ENCODE measurements at regions not wholly inside any gene's neighbourhood (a gene's known extent, or its start where the extent isn't known, plus 50 kb on each side); places are given as distances from the start of the nearest gene placed in this dataset.

- no peak overlapping the region for H2BK12ac ChIP-seq (ENCODE audit: low read depth, low read length)
- H3K79me2 ChIP-seq (ENCODE audit: control insufficient read depth in 1 of 2, insufficient read depth in 2 of 2, low read length in 2 of 2): no peaks in the 10 kb centered on the region
- H2BK20ac ChIP-seq (ENCODE audit: low read length): no peak overlapping the region
- no peak overlapping the region for H3K23ac ChIP-seq (ENCODE audit: insufficient read length)
- H3K4me2 ChIP-seq (ENCODE audit: insufficient read depth in 1 of 2, low read depth in 2 of 2, low read length in 2 of 2): no peak overlapping the region
- H2AFZ ChIP-seq (ENCODE audit: low read length): no peak overlapping the region
- H3K4me3 ChIP-seq (ENCODE audit: extremely low read depth in 1 of 4, insufficient read depth in 2 of 4, low read depth in 3 of 4, low read length in 4 of 4): no peak overlapping the region
- no peak overlapping the region for H2BK15ac ChIP-seq (ENCODE audit: low read length)
- H2BK5ac ChIP-seq (ENCODE audit: low read depth, low read length): no peak overlapping the region
- no peaks in the 10 kb centered on the region for H3K9me3 ChIP-seq (ENCODE audit: insufficient read depth in 2 of 2, low read depth in 1 of 2, low read length in 1 of 2)
- no peak overlapping the region for H2AK5ac ChIP-seq (ENCODE audit: low read depth, low read length)
- no peak overlapping the region for H3K9ac ChIP-seq (replicated peaks in 1 of 4; ENCODE audit: extremely low read depth in 1 of 4, low read depth in 3 of 4, low read length in 3 of 4)
- H3K27ac ChIP-seq (ENCODE audit: low read depth, low read length): no peak overlapping the region
- H3K18ac ChIP-seq (ENCODE audit: extremely low read depth, low read length): no peak overlapping the region
- no peak overlapping the region for H3K14ac ChIP-seq (ENCODE audit: insufficient read length)
- no peak overlapping the region for H2BK120ac ChIP-seq (replicated peaks; ENCODE audit: low read depth, low read length)
- H3K4ac ChIP-seq (replicated peaks; ENCODE audit: insufficient read length, low read depth, low read length): no peak overlapping the region
- CTCF ChIA-PET (ENCODE audit: partially characterized antibody): interaction anchor here (0.7 to 5.4 kb wide), 22 partner anchors 10 to 311 kb away, joined by 3 to 45 read pairs (median 4); no protein-coding TSS in a partner anchor
- POLR2A ChIA-PET (ENCODE audit: partially characterized antibody): interaction anchor here (1.2 kb wide), 1 partner anchor 117 kb away, joined by 5 read pairs; no protein-coding TSS in a partner anchor
- no peak overlapping the region for H3K56ac ChIP-seq (replicated peaks; ENCODE audit: insufficient read length, low read depth, low read length)
- H3K79me1 ChIP-seq (ENCODE audit: low read depth, low read length): no peaks in the 10 kb centered on the region
- DNase-seq (ENCODE audit: low read depth in 1 of 2, low spot score in 2 of 2) (no peak), FAIRE-seq (no peak)
- no peak overlapping the region for H4K91ac ChIP-seq (replicated peaks; ENCODE audit: insufficient read length, low read length)
- H4K20me1 ChIP-seq (replicated peaks in 1 of 2; ENCODE audit: control insufficient read depth in 1 of 2, insufficient read depth in 2 of 2, low read length in 2 of 2): no peaks in the 10 kb centered on the region
- peaks cover 0 to 2% (median 0%) of the 10 kb centered on the region in 4 experiments; a peak in 2 of 7 replicates for H3K27me3 ChIP-seq (replicated peaks in 1 of 4; ENCODE audit: control insufficient read depth in 3 of 4, extremely low read depth in 1 of 4, insufficient read depth in 3 of 4, low read length in 3 of 4)
- no peaks in the 10 kb centered on the region for H3K4me1 ChIP-seq (replicated peaks in 1 of 4; ENCODE audit: control insufficient read depth in 3 of 4, insufficient read depth in 4 of 4, low read length in 3 of 4)
- WGBS, 2 experiments (ENCODE audit: extremely low coverage in 1 of 2, insufficient coverage in 1 of 2, insufficient read length in 1 of 2, insufficient replicate concordance in 2 of 2, low coverage in 1 of 2, low lambda C conversion rate in 2 of 2, missing lambda C conversion rate in 1 of 2): 91% methylated on average over 6 of the region's 6 CpGs; no CpG with 5 or more reads in 1 of the 2 experiments
- H4K5ac ChIP-seq (ENCODE audit: insufficient read length, low read depth, low read length): no peak overlapping the region
- H3K36me3 ChIP-seq (ENCODE audit: control insufficient read depth in 2 of 4, insufficient read depth in 4 of 4, low read length in 3 of 4): no peaks in the 10 kb centered on the region
- no peaks in the 10 kb centered on the region for H3K23me2 ChIP-seq (ENCODE audit: low read depth, low read length)
- no peak overlapping the region for H4K8ac ChIP-seq (ENCODE audit: extremely low read depth, insufficient read depth, low read length)
- TF ChIP-seq BCL11A (IDR thresholded peaks at IDR 0.05; ENCODE audit: low read depth in 2 of 2, low read length in 2 of 2) (no peak), RAD21 (IDR thresholded peaks at IDR 0.05 in 1 of 2, conservative IDR thresholded peaks at IDR 0.05 in 1 of 2; ENCODE audit: low read depth in 2 of 2, low read length in 2 of 2) (no peak), GABPA (IDR thresholded peaks at IDR 0.05; ENCODE audit: borderline replicate concordance, insufficient read depth, low read length) (no peak), BACH1 (IDR thresholded peaks at IDR 0.05; ENCODE audit: low read length) (no peak), SUZ12 (IDR thresholded peaks at IDR 0.05; ENCODE audit: low read length) (no peak), KDM4A (IDR thresholded peaks at IDR 0.05; ENCODE audit: low read depth, low read length, severe bottlenecking) (no peak), MAFK (IDR thresholded peaks at IDR 0.05; ENCODE audit: low read depth, low read length) (no peak), CBX8 (IDR thresholded peaks at IDR 0.05; ENCODE audit: borderline replicate concordance, low read depth, low read length) (no peak), FOSL1 (IDR thresholded peaks at IDR 0.05; ENCODE audit: insufficient read depth, low read depth, low read length) (no peak), ATF2 (IDR thresholded peaks at IDR 0.05; ENCODE audit: low read length) (no peak), GTF2F1 (IDR thresholded peaks at IDR 0.05; ENCODE audit: borderline replicate concordance, low read depth, low read length) (no peak), POLR2AphosphoS5 (IDR thresholded peaks at IDR 0.05; ENCODE audit: low read depth, low read length) (no peak)
These were observed 116.6 kb upstream of the WDR11 start for GRCh38 chr10:120734483-120735078.

All from H1 (cell line).